OCI-LY3 (cell line): ENCODE measurements at regions not wholly inside any gene's neighbourhood (a gene's known extent, or its start where the extent isn't known, plus 50 kb on each side); places are given as distances from the start of the nearest gene placed in this dataset.

Experiments
- H2AFZ ChIP-seq: fragments of 200-600, 300-600 bp; shearing (Covaris generic); 2 replicates; pipeline ENCODE4 v1.6.0; 2014; ENCODE audit warnings: antibody characterized with exemption, low read depth, low read length
- H3K27ac ChIP-seq: fragments of 200-600, 300-600 bp; sonication (generic); 2 replicates; pipeline ENCODE4 v1.5.1; 2014; ENCODE audit warnings: mild to moderate bottlenecking, low read length, moderate library complexity, mixed read lengths
- H3K27me3 ChIP-seq: fragments of 200-600, 300-600 bp; sonication (generic); 2 replicates; pipeline ENCODE4 v1.6.1; 2014; ENCODE audit warnings: low read depth, low read length, mixed read lengths
- H3K36me3 ChIP-seq: fragments of 200-600, 300-600 bp; sonication (generic); replicated peaks from 2 replicates; pipeline ENCODE3; 2014; ENCODE audit warnings: low read depth, low read length, mixed read lengths
- H3K4me1 ChIP-seq: fragments of 300-600, 200-600 bp; sonication (generic); 2 replicates; pipeline ENCODE4 v1.6.1; 2014; ENCODE audit warnings: low read length, mixed read lengths
- H3K4me2 ChIP-seq: fragments of 200-600, 300-600 bp; sonication (generic); 2 replicates; pipeline ENCODE4 v1.6.1; 2014; ENCODE audit warnings: low read length, mixed read lengths
- H3K4me3 ChIP-seq: fragments of 300-600, 200-600 bp; sonication (generic); 2 replicates; pipeline ENCODE4 v1.5.1; 2014; ENCODE audit warnings: antibody characterized with exemption, mild to moderate bottlenecking, low read length, moderate library complexity
- H3K79me2 ChIP-seq: fragments of 300-600, 200-600 bp; shearing (Covaris generic); 2 replicates; pipeline ENCODE4 v1.6.1; 2014; ENCODE audit warnings: mild to moderate bottlenecking, low read length, mixed read lengths
- H3K9ac ChIP-seq: fragments of 300-600, 200-600 bp; shearing (Covaris generic); 2 replicates; pipeline ENCODE4 v1.6.0; 2014; ENCODE audit warnings: mild to moderate bottlenecking, low read length, moderate library complexity
- H3K9me3 ChIP-seq: fragments of 200-600, 300-600 bp; shearing (Covaris generic); 2 replicates; pipeline ENCODE4 v1.6.1; 2014; ENCODE audit warnings: low read length, mixed read lengths; ENCODE audit not compliant: insufficient read depth
- H4K20me1 ChIP-seq: fragments of 200-600, 300-600 bp; sonication (generic); 2 replicates; pipeline ENCODE4 v1.6.1; 2016; ENCODE audit warnings: low read length, mixed read lengths; ENCODE audit not compliant: insufficient read depth
- EZH2phosphoT487 ChIP-seq: fragments of 200-600 bp; shearing (Covaris generic); IDR thresholded peaks from 2 replicates; pipeline ENCODE4 v1.6.1; 2018; ENCODE audit warnings: antibody characterized with exemption, mixed run types, low read depth
- TF ChIP-seq, protein P1 (sequence below): fragments of 200-600, 300-600 bp; sonication (generic); IDR thresholded peaks from 2 replicates; pipeline ENCODE4 v1.5.1; 2014; ENCODE audit warnings: antibody characterized with exemption, low read length, low read depth

DNA sequence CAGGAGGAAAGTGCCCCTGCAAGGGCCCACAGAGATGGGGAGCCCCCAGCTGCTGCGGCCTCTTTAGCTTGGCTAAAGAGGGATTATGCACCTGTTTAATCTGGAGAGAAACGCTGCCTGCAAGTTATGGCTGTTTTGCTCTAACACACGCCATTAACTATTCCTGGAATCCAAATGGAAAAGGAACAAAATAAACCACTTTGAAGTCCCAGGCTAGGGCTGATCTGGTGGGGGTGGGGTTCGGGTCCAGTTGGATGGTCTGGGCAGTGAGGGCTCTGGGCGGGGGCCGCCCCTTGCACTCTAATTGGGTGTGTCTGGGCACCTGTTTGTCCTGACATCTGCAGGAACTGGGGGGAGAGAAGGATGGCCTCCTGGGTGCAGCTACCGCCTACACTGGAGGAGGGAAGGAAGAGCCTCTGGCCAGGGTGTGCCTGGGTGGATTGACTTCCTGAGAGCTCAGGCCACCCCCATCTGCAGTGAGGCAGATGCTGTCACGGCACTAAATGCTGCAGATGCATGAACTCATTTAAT lies 300.6 kb downstream of the ZEB1 start:
- H3K36me3 ChIP-seq, result no peaks in the 10 kb centered on the region
- no peaks in the 10 kb centered on the region for H3K27me3 ChIP-seq
- H3K27ac ChIP-seq, result no peak overlapping the region
- H3K4me1 ChIP-seq, result no peaks in the 10 kb centered on the region
- no peak overlapping the region for H3K4me2 ChIP-seq
- no peak overlapping the region for H3K9ac ChIP-seq
- no peaks in the 10 kb centered on the region; the same call in 1 of the 2 replicates for H3K9me3 ChIP-seq
- no peaks in the 10 kb centered on the region for H4K20me1 ChIP-seq
- H3K4me3 ChIP-seq, result no peak overlapping the region
- no peak for TF ChIP-seq EZH2phosphoT487
- TF ChIP-seq, protein P1, sequence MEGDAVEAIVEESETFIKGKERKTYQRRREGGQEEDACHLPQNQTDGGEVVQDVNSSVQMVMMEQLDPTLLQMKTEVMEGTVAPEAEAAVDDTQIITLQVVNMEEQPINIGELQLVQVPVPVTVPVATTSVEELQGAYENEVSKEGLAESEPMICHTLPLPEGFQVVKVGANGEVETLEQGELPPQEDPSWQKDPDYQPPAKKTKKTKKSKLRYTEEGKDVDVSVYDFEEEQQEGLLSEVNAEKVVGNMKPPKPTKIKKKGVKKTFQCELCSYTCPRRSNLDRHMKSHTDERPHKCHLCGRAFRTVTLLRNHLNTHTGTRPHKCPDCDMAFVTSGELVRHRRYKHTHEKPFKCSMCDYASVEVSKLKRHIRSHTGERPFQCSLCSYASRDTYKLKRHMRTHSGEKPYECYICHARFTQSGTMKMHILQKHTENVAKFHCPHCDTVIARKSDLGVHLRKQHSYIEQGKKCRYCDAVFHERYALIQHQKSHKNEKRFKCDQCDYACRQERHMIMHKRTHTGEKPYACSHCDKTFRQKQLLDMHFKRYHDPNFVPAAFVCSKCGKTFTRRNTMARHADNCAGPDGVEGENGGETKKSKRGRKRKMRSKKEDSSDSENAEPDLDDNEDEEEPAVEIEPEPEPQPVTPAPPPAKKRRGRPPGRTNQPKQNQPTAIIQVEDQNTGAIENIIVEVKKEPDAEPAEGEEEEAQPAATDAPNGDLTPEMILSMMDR, result no peak
- no peaks in the 10 kb centered on the region for H3K79me2 ChIP-seq
- no peak overlapping the region for H2AFZ ChIP-seq

- no peak overlapping the region for H3K4me2 ChIP-seq
- no peak for TF ChIP-seq EZH2phosphoT487
- TF ChIP-seq, protein P1, result no peak
Measured at GRCh38 chr10:31618541-31619291, 299.7 kb downstream of the ZEB1 start.

DNA sequence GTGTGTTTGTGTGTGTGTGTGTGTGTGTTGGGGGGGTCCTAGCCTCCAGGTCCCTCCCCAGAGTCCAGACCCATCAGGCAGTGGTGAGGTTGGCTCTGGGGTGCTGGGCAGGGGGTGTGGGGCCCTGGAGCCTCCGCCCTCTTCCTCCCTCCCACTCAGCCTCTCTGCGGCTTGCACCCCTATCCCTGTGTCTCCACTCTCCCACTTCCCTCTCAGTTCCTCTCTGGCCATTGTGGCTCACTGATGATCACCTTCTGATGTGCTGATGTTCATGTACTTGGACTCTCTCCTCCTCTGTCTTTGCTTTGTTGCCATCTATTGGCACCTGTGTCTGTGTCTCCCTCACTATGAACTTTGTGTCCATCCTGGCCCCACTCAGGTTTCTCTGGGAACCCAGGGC lies 298.7 kb downstream of the ZEB1 start:
- no peak overlapping the region for H2AFZ ChIP-seq
- TF ChIP-seq, protein P1, result no peak
- TF ChIP-seq EZH2phosphoT487, result no peak
- no peak overlapping the region for H3K4me2 ChIP-seq

More at GRCh38 chr10:31618541-31619291, 299.7 kb downstream of the ZEB1 start:
- Histone ChIP-seq H3K9ac (no peak overlapping the region), H3K4me1 (no peaks in the 10 kb centered on the region), H3K27ac (no peak overlapping the region), H3K79me2 (no peaks in the 10 kb centered on the region), H3K27me3 (no peaks in the 10 kb centered on the region), H2AFZ (no peak overlapping the region), H3K9me3 (no peaks in the 10 kb centered on the region), H3K36me3 (no peaks in the 10 kb centered on the region), H4K20me1 (no peaks in the 10 kb centered on the region), H3K4me3 (no peak overlapping the region)

GRCh38 chr10:31617133-31617532 lies 298.1 kb downstream of the ZEB1 start:
- H3K9me3 ChIP-seq, result no peaks in the 10 kb centered on the region
- H3K79me2 ChIP-seq, result no peaks in the 10 kb centered on the region

More for the DNA sequence above, 298.7 kb downstream of the ZEB1 start:
- Histone ChIP-seq H3K9me3 (no peaks in the 10 kb centered on the region), H3K36me3 (no peaks in the 10 kb centered on the region), H3K27ac (no peak overlapping the region), H3K9ac (no peak overlapping the region), H3K79me2 (no peaks in the 10 kb centered on the region), H3K4me3 (no peak overlapping the region), H3K4me1 (no peaks in the 10 kb centered on the region), H3K27me3 (no peaks in the 10 kb centered on the region), H4K20me1 (no peaks in the 10 kb centered on the region)

More at GRCh38 chr10:31617133-31617532, 298.1 kb downstream of the ZEB1 start:
- no peaks in the 10 kb centered on the region for H3K36me3 ChIP-seq
- no peak overlapping the region for H3K27ac ChIP-seq
- H3K27me3 ChIP-seq, result no peaks in the 10 kb centered on the region
- TF ChIP-seq EZH2phosphoT487, result no peak
- TF ChIP-seq, protein P1, result no peak
- H3K4me2 ChIP-seq, result no peak overlapping the region
- no peak overlapping the region for H3K9ac ChIP-seq
- no peak overlapping the region for H3K4me3 ChIP-seq
- H4K20me1 ChIP-seq, result no peaks in the 10 kb centered on the region
- H2AFZ ChIP-seq, result no peak overlapping the region
- H3K4me1 ChIP-seq, result peaks cover under 1% of the 10 kb centered on the region
